HFFc6 (cell line): ENCODE measurements at regions not wholly inside any gene's neighbourhood (a gene's known extent, or its start where the extent isn't known, plus 50 kb on each side); places are given as distances from the start of the nearest gene placed in this dataset.
"Not testable (repeated sequence)": the region's sequence is repeated elsewhere in the genome, so short reads cannot be mapped to it uniquely, and the experiment has no call there.

Experiments used
- DNase-seq: peaks from one replicate; pipeline ENCODE4 v3.0.0-alpha.2; 2018
- H3K27ac Mint-ChIP-seq: 2 replicates; pipeline ENCODE4 v1.8.0; 2020; ENCODE audit warnings: mild to moderate bottlenecking, mixed read lengths
- H3K27me3 Mint-ChIP-seq: 2 replicates; pipeline ENCODE4 v1.8.0; 2021; ENCODE audit warnings: mild to moderate bottlenecking, moderate library complexity, mixed read lengths; ENCODE audit not compliant: insufficient read depth
- H3K36me3 Mint-ChIP-seq: 2 replicates; pipeline ENCODE4 v1.8.0; 2021; ENCODE audit warnings: low read depth, mixed read lengths
- H3K4me1 Mint-ChIP-seq: 2 replicates; pipeline ENCODE4 v1.8.0; 2020; ENCODE audit warnings: low read depth, mixed read lengths
- H3K4me3 Mint-ChIP-seq: 2 replicates; pipeline ENCODE4 v1.8.0; 2020; ENCODE audit warnings: mild to moderate bottlenecking, moderate library complexity, mixed read lengths
- H3K9me3 Mint-ChIP-seq: 2 replicates; pipeline ENCODE4 v1.8.0; 2020; ENCODE audit warnings: mild to moderate bottlenecking, mixed read lengths
- CTCF ChIP-seq: fragments of 200-600 bp; sonication (generic); IDR thresholded peaks from 2 replicates; pipeline ENCODE4 v1.5.0; 2021; ENCODE audit warnings: antibody characterized with exemption, mild to moderate bottlenecking

GRCh38 chr11:29075726-29076125 is 941.1 kb downstream of the KCNA4 start:
- Mint-ChIP-seq H3K4me3 (no peak overlapping the region), H3K27me3 (no peaks in the 10 kb centered on the region), H3K4me1 (peaks cover 8% of the 10 kb centered on the region; the same call in 1 of the 2 replicates), H3K27ac (no peak overlapping the region), H3K36me3 (peaks cover 49% of the 10 kb centered on the region), H3K9me3 (peaks cover 34% of the 10 kb centered on the region)
- DNase-seq: no peak
- no peak for TF ChIP-seq CTCF

- H3K4me1 Mint-ChIP-seq: peaks cover 24% of the 10 kb centered on the region
- H3K27ac Mint-ChIP-seq: no peak overlapping the region
- no peak for DNase-seq
- no peak overlapping the region for H3K4me3 Mint-ChIP-seq
- peaks cover 5% of the 10 kb centered on the region; the same call in 1 of the 2 replicates for H3K36me3 Mint-ChIP-seq
- H3K27me3 Mint-ChIP-seq: no peaks in the 10 kb centered on the region
- H3K9me3 Mint-ChIP-seq: peaks cover 5% of the 10 kb centered on the region; the same call in 1 of the 2 replicates
- TF ChIP-seq CTCF: no peak
Measured at GRCh38 chr11:29063630-29064361, 953.0 kb downstream of the KCNA4 start.

- no peaks in the 10 kb centered on the region; the same call in 1 of the 2 replicates for H3K27me3 Mint-ChIP-seq
- H3K4me1 Mint-ChIP-seq: peaks cover 11% of the 10 kb centered on the region
- peaks cover 19% of the 10 kb centered on the region for H3K36me3 Mint-ChIP-seq
- no peak for TF ChIP-seq CTCF
- DNase-seq: no peak
- H3K9me3 Mint-ChIP-seq: peaks cover 15% of the 10 kb centered on the region
- no peak overlapping the region for H3K4me3 Mint-ChIP-seq
- no peak overlapping the region for H3K27ac Mint-ChIP-seq
Measured at GRCh38 chr11:29061452-29061851, 953.3 kb downstream of the METTL15 start.

GRCh38 chr11:29056487-29056886 is 948.3 kb downstream of the METTL15 start:
- peaks cover 31% of the 10 kb centered on the region for H3K9me3 Mint-ChIP-seq
- H3K27me3 Mint-ChIP-seq, DNase-seq, H3K27ac Mint-ChIP-seq, H3K4me3 Mint-ChIP-seq, H3K4me1 Mint-ChIP-seq: not testable (repeated sequence)
- H3K36me3 Mint-ChIP-seq: peaks cover 35% of the 10 kb centered on the region

GRCh38 chr11:29051935-29052334 is 943.7 kb downstream of the METTL15 start:
- DNase-seq: no peak
- H3K27me3 Mint-ChIP-seq: peaks cover 2% of the 10 kb centered on the region
- peaks cover 41% of the 10 kb centered on the region for H3K9me3 Mint-ChIP-seq
- H3K27ac Mint-ChIP-seq: no peak overlapping the region
- H3K4me1 Mint-ChIP-seq: peaks cover 4% of the 10 kb centered on the region; the same call in 1 of the 2 replicates
- TF ChIP-seq CTCF: no peak
- peaks cover 42% of the 10 kb centered on the region for H3K36me3 Mint-ChIP-seq
- H3K4me3 Mint-ChIP-seq: no peak overlapping the region

- H3K9me3 Mint-ChIP-seq: peaks cover 32% of the 10 kb centered on the region
- not testable (repeated sequence) for H3K4me1 Mint-ChIP-seq, H3K27me3 Mint-ChIP-seq, H3K27ac Mint-ChIP-seq, H3K4me3 Mint-ChIP-seq, DNase-seq
- H3K36me3 Mint-ChIP-seq: peaks cover 33% of the 10 kb centered on the region
Measured at GRCh38 chr11:29050962-29051361, 942.8 kb downstream of the METTL15 start.
